NB4 (cell line): ENCODE measurements at regions not wholly inside any gene's neighbourhood (a gene's known extent, or its start where the extent isn't known, plus 50 kb on each side); places are given as distances from the start of the nearest gene placed in this dataset.

ENCODE experiments used
- CTCF ChIP-seq: IDR thresholded peaks from one replicate; pipeline ENCODE4 v1.5.1; 2012; ENCODE audit warnings: low read depth, low read length
- MAX ChIP-seq: IDR thresholded peaks from 2 replicates; pipeline ENCODE4 v1.6.1; 2011; ENCODE audit warnings: low read depth, low read length

GRCh38 chr10:71131096-71131495, 81.3 kb upstream of the UNC5B start:
- TF ChIP-seq MAX (no peak), CTCF (no peak)
